Panc1 (cell line): ENCODE measurements at regions not wholly inside any gene's neighbourhood (a gene's known extent, or its start where the extent isn't known, plus 50 kb on each side); places are given as distances from the start of the nearest gene placed in this dataset.

Experiments used
- ATAC-seq: fragments of 200-7000 bp; cut with Tn5 transposase; 2 replicates; pipeline ENCODE4 v1.9.1; 2020; ENCODE audit warnings: mild to moderate bottlenecking, moderate library complexity
- BruUV-seq: library from RNA; stranded (reverse); fragments of 400-500 nt; replicated peaks from 2 replicates; lab custom pipeline; 2021; lab: Mats Ljungman, UMichigan
- CTCF ChIA-PET: fragments of 300-600 bp; sonication (Branson Sonifier 250); formaldehyde crosslinking; loops from one replicate; lab custom pipeline; 2022; ENCODE audit warnings: antibody characterized with exemption; lab: Charles Lee
- POLR2A ChIA-PET: fragments of 300-600 bp; sonication (Branson Sonifier 250); formaldehyde crosslinking; loops from one replicate; lab custom pipeline; 2022; ENCODE audit warnings: antibody characterized with exemption; lab: Charles Lee
- DNase-seq: peaks from one replicate; pipeline ENCODE4 v3.0.0-alpha.2; 2010; ENCODE audit warnings: low read depth, low spot score
- H3K27ac ChIP-seq: 2 replicates; pipeline ENCODE4 v1.5.1; 2011; ENCODE audit warnings: mild to moderate bottlenecking, low read length, inconsistent platforms
- H3K27me3 ChIP-seq: fragments of 200-500 bp; sonication (Bioruptor generic); 2 replicates; pipeline ENCODE4 v1.6.0; 2014; ENCODE audit warnings: low read length, inconsistent platforms; ENCODE audit not compliant: control insufficient read depth, insufficient read depth
- H3K36me3 ChIP-seq: fragments of 200-500 bp; sonication (Bioruptor generic); 2 replicates; pipeline ENCODE4 v1.5.1; 2014; ENCODE audit warnings: inconsistent platforms, mild to moderate bottlenecking, low read length, moderate library complexity; ENCODE audit not compliant: control insufficient read depth, insufficient read depth
- H3K4me1 ChIP-seq: 2 replicates; pipeline ENCODE4 v1.5.1; 2011; ENCODE audit warnings: inconsistent platforms, mild to moderate bottlenecking, low read length, moderate library complexity; ENCODE audit not compliant: control insufficient read depth, insufficient read depth
- H3K4me3 ChIP-seq, 2 experiments: 2 replicates each; pipeline ENCODE4 v1.5.1; 2011 to 2012; ENCODE audit warnings: low read depth in 2 of 2, low read length in 2 of 2, mild to moderate bottlenecking in 2 of 2, inconsistent platforms in 1 of 2, moderate library complexity in 1 of 2
- H3K9me3 ChIP-seq: fragments of 200-500 bp; sonication (Bioruptor generic); 2 replicates; pipeline ENCODE4 v1.5.1; 2014; ENCODE audit warnings: low read depth, mild to moderate bottlenecking, inconsistent platforms, low read length, moderate library complexity; ENCODE audit not compliant: control insufficient read depth, insufficient read depth
- CTCF ChIP-seq: fragments of 450-650 bp; IDR thresholded peaks from 2 replicates; pipeline ENCODE4 v1.5.1; 2017; ENCODE audit warnings: mild to moderate bottlenecking
- POLR2AphosphoS5 ChIP-seq: IDR thresholded peaks from 2 replicates; pipeline ENCODE4 v1.6.1; 2012; ENCODE audit warnings: mild to moderate bottlenecking, low read depth, low read length, moderate library complexity
- REST ChIP-seq, 2 experiments: IDR thresholded peaks; 2 replicates each; pipeline ENCODE4 v1.6.1; 2011 to 2012; ENCODE audit warnings: low read depth in 2 of 2, control low read depth in 1 of 2, low read length in 1 of 2, mild to moderate bottlenecking in 1 of 2, moderate library complexity in 1 of 2; ENCODE audit not compliant: insufficient read depth in 1 of 2
- SIN3A ChIP-seq: IDR thresholded peaks from 2 replicates; pipeline ENCODE4 v1.6.1; 2012; ENCODE audit warnings: low read depth, mild to moderate bottlenecking, low read length, moderate library complexity, borderline replicate concordance; ENCODE audit not compliant: insufficient read depth
- TCF7L2 ChIP-seq: IDR thresholded peaks from 2 replicates; pipeline ENCODE4 v1.6.1; 2011; ENCODE audit warnings: mild to moderate bottlenecking, low read depth, low read length, inconsistent platforms
- in situ Hi-C: cut with HindIII; loops from 2 replicates; pipeline ENCODE4 v1.10.0; 2016; ENCODE audit warnings: low sequenced_read_pairs, low pct_unique_long_range_greater_than_20kb
- intact Hi-C: fragments of 100-400 bp; cut with micrococcal nuclease; formaldehyde crosslinking; loops from one replicate; pipeline ENCODE4 v1.10.0; 2022; ENCODE audit not compliant: unreplicated experiment

GRCh38 chr1:36667836-36668235 lies 185.1 kb upstream of the CSF3R start:
- Histone ChIP-seq H3K27ac (no peak overlapping the region), H3K4me3 (no peak overlapping the region), H3K9me3 (no peaks in the 10 kb centered on the region), H3K27me3 (peaks cover 17% of the 10 kb centered on the region), H3K4me1 (no peaks in the 10 kb centered on the region), H3K36me3 (no peaks in the 10 kb centered on the region)
- POLR2A ChIA-PET = interaction anchor here (0.5 kb wide), 1 partner anchor 74 kb away, joined by 13 read pairs; no protein-coding TSS in a partner anchor
- TF ChIP-seq CTCF (no peak), REST (IDR thresholded peaks at IDR 0.05; ENCODE audit: insufficient read depth in 1 of 2, low read depth in 2 of 2, low read length in 1 of 2) (no peak), POLR2AphosphoS5 (no peak), TCF7L2 (no peak), SIN3A (no peak)
- intact Hi-C loops = no loop called here
- CTCF ChIA-PET = no interaction called here
- in situ Hi-C loops = no loop called here
- no peak for ATAC-seq
- BruUV-seq = no TSS peak
- no peak for DNase-seq

GRCh38 chr1:36667256-36667655 lies 184.5 kb upstream of the CSF3R start:
- no peaks in the 10 kb centered on the region for H3K36me3 ChIP-seq
- TF ChIP-seq POLR2AphosphoS5 = no peak
- TF ChIP-seq CTCF = no peak
- TF ChIP-seq TCF7L2 = no peak
- TF ChIP-seq SIN3A = no peak
- no peak for TF ChIP-seq REST (IDR thresholded peaks at IDR 0.05; ENCODE audit: insufficient read depth in 1 of 2, low read depth in 2 of 2, low read length in 1 of 2)
- no peaks in the 10 kb centered on the region for H3K4me1 ChIP-seq
- H3K27me3 ChIP-seq = peaks cover 13% of the 10 kb centered on the region
- ATAC-seq = no peak
- H3K9me3 ChIP-seq = no peaks in the 10 kb centered on the region
- in situ Hi-C loops = no loop called here
- BruUV-seq = no TSS peak
- intact Hi-C loops = no loop called here
- no peak overlapping the region for H3K4me3 ChIP-seq
- ChIA-PET CTCF (interaction anchor here (0.7 kb wide), 1 partner anchor 680 kb away, joined by 3 read pairs; no protein-coding TSS in a partner anchor), POLR2A (no interaction called here)
- H3K27ac ChIP-seq = no peak overlapping the region
- no peak for DNase-seq
